ENCODE measurements at regions not wholly inside any gene's neighbourhood (a gene's known extent, or its start where the extent isn't known, plus 50 kb on each side); places are given as distances from the start of the nearest gene placed in this dataset.

DNA sequence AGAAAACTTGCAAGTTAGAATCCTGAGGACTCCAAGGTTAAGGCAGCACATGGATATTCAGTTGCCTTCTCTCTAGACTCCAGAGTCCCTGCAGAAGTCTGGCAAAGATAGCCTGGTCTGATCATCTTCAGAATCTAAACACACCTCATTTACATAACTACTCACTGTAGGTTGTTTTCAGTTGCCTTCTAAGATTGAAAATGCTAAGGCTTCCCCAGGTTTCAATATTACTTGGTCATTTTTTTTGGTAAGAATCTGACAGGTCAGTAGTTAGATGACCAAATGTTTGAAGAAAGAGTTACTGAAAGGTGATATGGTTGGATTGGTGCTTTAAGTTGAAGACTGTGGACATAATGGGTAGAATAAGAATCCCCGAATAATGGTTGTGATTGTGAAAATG, 205.4 kb upstream of the KCNJ16 start:
- Histone ChIP-seq H3K4me1 (no peaks in the 10 kb centered on the region), H3K9me3 (peaks cover 0 to 5% (median 0%) of the 10 kb centered on the region in 8 donors), H3K36me3 (no peaks in the 10 kb centered on the region), H3K27ac (no peak overlapping the region), H3K27me3 (replicated peaks in 1 of 7) (peaks cover 0 to 4% (median 0%) of the 10 kb centered on the region in 7 donors), H3K4me3 (no peak overlapping the region)
- no peak for DNase-seq
- TF ChIP-seq POLR2A (IDR thresholded peaks at IDR 0.05) (no peak), CTCF (IDR thresholded peaks at IDR 0.05 in 8 of 11, conservative IDR thresholded peaks at IDR 0.05 in 3 of 11) (no peak), POLR2AphosphoS5 (IDR thresholded peaks at IDR 0.05) (no peak)
- intact Hi-C loops (cut with DNase I; ENCODE audit: low total_unique reads) = no loop called here
- 74 to 89% (median 78%) methylated on average over 1 of the region's 1 CpG for WGBS, 5 donors

DNA sequence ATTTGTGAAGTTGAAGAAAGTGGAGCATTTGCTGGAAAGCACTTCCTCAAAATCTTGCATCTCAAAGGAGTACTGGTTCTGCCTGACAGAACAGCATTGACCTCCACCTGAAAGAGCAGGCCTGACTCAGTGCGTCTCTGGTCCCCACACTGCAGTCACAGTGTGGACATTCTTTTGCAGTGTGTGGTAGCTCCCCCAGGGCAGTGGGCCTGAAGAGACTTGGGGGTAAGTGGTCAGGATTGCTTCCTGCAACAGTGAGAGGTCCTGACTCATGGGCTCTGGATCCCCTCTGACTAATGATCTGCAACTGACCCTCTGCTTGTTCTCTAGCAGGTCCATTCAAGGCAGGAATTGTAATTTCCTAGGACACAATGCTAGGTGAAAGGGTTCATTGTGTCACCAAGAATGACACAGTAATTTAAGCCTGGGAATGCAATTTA, 204.9 kb upstream of the KCNJ16 start:
- TF ChIP-seq POLR2AphosphoS5 (IDR thresholded peaks at IDR 0.05) (no peak), POLR2A (IDR thresholded peaks at IDR 0.05) (no peak), CTCF (IDR thresholded peaks at IDR 0.05 in 8 of 11, conservative IDR thresholded peaks at IDR 0.05 in 3 of 11) (no peak)
- H3K36me3 ChIP-seq = no peaks in the 10 kb centered on the region
- no peaks in the 10 kb centered on the region for H3K4me1 ChIP-seq
- DNase-seq = no peak
- H3K27ac ChIP-seq = no peak overlapping the region
- H3K4me3 ChIP-seq = no peak overlapping the region
- intact Hi-C loops (cut with DNase I; ENCODE audit: low total_unique reads) = no loop called here
- WGBS, 5 donors = 79 to 92% (median 81%) methylated on average over 1 of the region's 1 CpG
- H3K9me3 ChIP-seq = peaks cover 0 to 5% (median 0%) of the 10 kb centered on the region in 8 donors
- peaks cover 0 to 4% (median 0%) of the 10 kb centered on the region in 7 donors for H3K27me3 ChIP-seq (replicated peaks in 1 of 7)

GRCh38 chr17:69870751-69871199, 204.2 kb upstream of the KCNJ16 start:
- 58 to 82% (median 71%) methylated on average over 3 of the region's 3 CpGs for WGBS, 5 donors
- no peak for TF ChIP-seq POLR2A (IDR thresholded peaks at IDR 0.05)
- TF ChIP-seq CTCF (IDR thresholded peaks at IDR 0.05 in 8 of 11, conservative IDR thresholded peaks at IDR 0.05 in 3 of 11) = no peak
- TF ChIP-seq POLR2AphosphoS5 (IDR thresholded peaks at IDR 0.05) = no peak
- no peaks in the 10 kb centered on the region for H3K27me3 ChIP-seq (replicated peaks in 1 of 7)
- no peak overlapping the region for H3K27ac ChIP-seq
- H3K36me3 ChIP-seq = no peaks in the 10 kb centered on the region
- peaks cover 0 to 5% (median 0%) of the 10 kb centered on the region in 8 donors for H3K9me3 ChIP-seq
- DNase-seq = no peak
- no peaks in the 10 kb centered on the region for H3K4me1 ChIP-seq
- intact Hi-C loops (cut with DNase I; ENCODE audit: low total_unique reads) = no loop called here
- no peak overlapping the region for H3K4me3 ChIP-seq

DNA sequence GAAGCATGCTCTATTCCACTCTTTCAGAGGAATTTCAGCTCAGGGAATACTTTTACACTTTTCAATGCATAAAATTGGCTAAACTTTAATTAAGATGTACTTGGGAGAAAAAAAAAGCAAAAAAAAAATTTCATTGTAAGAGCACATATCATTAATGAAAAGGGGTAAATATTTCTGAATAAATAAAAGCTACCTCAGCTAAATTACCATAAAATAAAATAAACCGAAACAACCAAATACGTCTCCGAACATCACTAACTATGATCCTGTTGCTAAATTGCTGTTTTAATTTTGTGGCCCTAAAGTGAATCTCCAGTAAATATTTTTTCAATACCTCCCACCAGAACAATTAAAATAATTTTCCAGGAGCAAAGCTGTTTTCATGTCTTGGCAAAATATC, 203.7 kb upstream of the KCNJ16 start:
- intact Hi-C loops (cut with DNase I; ENCODE audit: low total_unique reads) = no loop called here
- Histone ChIP-seq H3K27me3 (replicated peaks in 1 of 7) (no peaks in the 10 kb centered on the region), H3K9me3 (peaks cover 0 to 5% (median 0%) of the 10 kb centered on the region in 8 donors), H3K27ac (no peak overlapping the region), H3K4me3 (no peak overlapping the region), H3K36me3 (no peaks in the 10 kb centered on the region), H3K4me1 (no peaks in the 10 kb centered on the region)
- 94 to 97% (median 96%) methylated on average over 3 of the region's 3 CpGs for WGBS, 5 donors
- TF ChIP-seq CTCF (IDR thresholded peaks at IDR 0.05 in 8 of 11, conservative IDR thresholded peaks at IDR 0.05 in 3 of 11) (no peak), POLR2AphosphoS5 (IDR thresholded peaks at IDR 0.05) (no peak), POLR2A (IDR thresholded peaks at IDR 0.05) (no peak)
- no peak for DNase-seq
